GM19023 (cell line): ENCODE measurements at regions not wholly inside any gene's neighbourhood (a gene's known extent, or its start where the extent isn't known, plus 50 kb on each side); places are given as distances from the start of the nearest gene placed in this dataset.
"Not testable (repeated sequence)": the region's sequence is repeated elsewhere in the genome, so short reads cannot be mapped to it uniquely, and the experiment has no call there.

Source experiments
- ATAC-seq: cut with Tn5 transposase; IDR thresholded peaks from one replicate; pipeline ENCODE4 v1.9.1; 2021; ENCODE audit warnings: mild to moderate bottlenecking, moderate library complexity; ENCODE audit not compliant: unreplicated experiment

DNA sequence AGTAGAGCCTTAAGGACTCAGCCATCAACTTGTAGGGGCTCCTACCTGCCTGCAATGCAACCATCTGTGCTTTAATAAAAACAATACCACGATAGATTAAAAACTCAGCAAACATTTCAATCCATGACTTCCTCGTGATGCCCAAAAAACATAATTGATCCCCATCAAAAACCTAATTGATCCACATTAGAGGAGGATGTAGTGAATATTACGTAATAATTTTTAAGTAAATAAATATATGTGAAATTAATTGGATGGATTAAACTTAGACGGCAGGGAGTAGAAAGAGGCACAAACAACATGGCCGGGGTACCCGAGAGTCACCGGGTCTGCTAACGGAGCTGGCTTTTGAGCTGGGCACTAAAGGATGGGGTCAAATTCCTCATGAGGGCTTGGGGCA lies 87.3 kb downstream of the ARL4C start:
- ATAC-seq, result no peak

GRCh38 chr2:234406085-234406484 lies 90.8 kb downstream of the ARL4C start:
- no peak for ATAC-seq

DNA sequence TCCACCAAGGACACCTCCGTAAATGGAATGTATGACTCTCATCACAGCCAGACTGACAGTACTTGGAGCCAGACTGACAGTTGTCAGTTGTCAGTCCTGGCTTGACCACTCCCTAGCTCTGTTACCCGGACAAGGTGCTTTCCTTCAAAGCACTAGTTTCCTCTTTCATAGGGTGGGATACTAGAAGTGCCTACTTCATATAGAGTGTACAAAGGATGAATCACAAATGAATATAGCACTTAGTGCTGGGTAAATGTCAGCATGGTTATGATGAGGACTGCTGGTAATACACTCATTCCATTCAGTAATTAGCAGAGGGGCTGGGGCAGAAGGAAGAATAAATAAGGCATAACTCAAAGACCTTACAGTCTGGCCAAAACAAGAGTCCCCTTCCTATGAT lies 91.4 kb downstream of the ARL4C start:
- no peak for ATAC-seq

GRCh38 chr2:234404957-234405356 lies 91.9 kb downstream of the ARL4C start:
- ATAC-seq, result no peak

DNA sequence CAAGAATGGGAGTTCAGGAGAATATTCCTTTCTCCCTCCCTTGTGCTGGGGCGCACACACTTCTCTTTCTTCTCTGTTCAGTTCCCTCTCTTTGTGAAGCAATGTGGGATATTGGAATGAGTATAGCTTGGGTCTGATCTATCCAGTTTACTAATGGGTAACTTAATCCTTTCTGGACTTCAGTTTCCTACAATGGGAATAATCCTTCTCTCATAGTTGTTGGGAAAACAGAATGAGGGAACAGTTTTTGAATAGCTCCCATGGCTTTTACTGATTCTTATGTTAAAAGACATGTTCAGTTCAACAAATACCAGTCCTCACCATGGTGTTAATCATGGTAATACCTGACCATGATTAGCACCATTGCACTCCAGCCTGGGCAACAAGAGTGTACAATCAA lies 93.1 kb downstream of the ARL4C start:
- ATAC-seq, result no peak

- no peak for ATAC-seq
These were observed 93.8 kb downstream of the ARL4C start for GRCh38 chr2:234403074-234403473.

DNA sequence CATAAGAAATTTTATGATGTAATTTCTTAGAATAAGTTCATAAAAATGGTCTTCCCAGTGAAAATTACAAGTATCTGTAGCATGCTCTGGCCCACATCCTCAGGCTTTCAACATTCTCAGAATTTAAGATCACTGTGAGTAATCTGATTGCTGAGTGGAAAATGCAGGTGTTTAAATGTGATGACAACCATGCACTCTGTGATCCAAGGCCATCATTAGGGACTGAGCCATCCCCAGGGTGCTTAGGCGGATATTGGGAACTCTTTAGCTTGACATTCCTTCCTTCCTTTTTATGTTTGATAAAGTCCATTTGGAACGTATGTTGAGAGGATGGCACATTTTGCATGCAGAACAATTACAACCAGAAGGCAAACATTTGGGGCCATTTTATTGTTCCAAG lies 95.5 kb downstream of the ARL4C start:
- no peak for ATAC-seq

DNA sequence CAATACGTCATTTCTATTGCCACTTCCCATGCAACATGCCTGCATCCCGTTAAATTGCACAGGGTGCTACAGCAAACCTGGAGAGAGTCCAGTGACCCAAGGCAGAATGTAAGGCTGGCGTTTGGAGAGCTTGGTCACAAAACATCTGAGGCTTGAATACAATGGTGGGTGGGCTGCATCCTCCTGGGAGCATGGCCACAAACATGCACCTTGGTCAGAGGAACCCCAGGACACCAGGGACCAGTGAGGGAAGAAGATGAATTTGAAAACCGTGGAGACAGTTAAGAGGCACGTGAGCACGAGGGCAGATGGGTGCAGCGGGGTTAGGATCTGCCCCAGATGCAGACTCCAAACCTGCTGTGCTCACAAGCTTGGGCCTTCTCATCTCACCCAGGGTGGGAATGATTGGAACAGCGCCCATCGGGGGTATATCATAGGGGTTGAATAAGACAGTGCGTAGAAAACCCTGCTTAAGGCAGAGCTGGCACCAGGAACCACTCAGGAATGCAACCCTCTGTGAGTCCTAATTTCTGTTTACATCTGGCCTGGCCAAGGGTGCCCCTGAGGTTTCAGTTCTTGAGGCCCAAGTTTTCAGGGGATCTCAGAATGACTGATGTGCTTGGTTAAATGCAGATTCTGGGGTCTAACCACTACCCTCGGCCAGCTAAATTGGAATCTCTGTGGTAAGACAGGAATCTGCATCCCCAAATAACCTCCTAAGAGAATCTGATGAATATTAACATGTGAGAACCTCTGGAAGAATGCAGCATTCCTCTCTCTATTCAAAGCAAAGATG lies 97.2 kb downstream of the ARL4C start:
- no peak for ATAC-seq

DNA sequence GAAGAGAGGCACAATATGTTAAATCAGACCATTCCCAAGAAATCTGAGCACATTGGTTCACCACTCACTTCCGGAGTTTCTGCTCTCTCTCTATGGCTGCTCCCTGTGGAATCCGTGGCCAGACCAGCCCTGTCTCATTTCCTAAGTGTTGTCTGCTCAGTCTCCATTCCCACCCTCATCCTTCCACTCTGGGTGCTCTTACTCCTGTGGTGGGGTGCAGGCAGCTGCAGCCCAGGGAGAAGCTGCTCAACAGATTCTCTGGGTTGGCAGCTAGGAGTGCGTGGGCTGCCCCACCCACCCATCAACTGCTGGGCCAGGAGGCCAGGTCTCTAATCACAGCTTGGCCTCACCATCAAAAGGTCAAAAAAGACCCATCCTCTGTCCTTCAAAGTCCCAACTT lies 98.3 kb downstream of the ARL4C start:
- no peak for ATAC-seq

DNA sequence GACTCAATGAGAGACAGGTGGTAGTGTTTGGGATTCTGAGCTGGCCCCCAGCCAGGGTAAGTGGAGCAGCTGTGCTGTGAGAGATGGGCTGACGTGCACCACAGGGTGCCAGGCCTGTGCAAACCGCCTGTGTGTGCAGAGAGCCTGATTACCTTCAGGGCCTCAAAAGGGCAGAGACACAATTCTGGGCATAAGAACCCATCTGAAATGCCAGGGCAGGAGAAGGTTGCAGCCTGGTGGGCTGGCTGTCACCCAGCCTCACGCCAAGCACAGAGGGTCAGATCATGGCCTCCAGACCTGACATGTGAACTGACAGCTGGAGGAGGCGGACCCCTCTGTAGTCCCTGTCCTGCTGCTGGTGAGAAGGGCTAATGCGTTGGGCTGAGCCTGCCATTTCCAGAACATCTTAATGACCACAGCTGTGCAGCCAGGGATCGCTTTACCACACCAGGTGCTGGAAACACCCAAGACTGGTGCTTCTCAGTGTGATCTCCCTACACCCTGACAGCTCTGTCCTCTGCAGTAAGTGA lies 100.9 kb downstream of the ARL4C start:
- ATAC-seq, result no peak

GRCh38 chr2:234394450-234394849 lies 102.4 kb downstream of the ARL4C start:
- ATAC-seq, result no peak

GRCh38 chr2:234393354-234393753 lies 103.5 kb downstream of the ARL4C start:
- no peak for ATAC-seq

GRCh38 chr2:234392041-234392615 lies 104.8 kb downstream of the ARL4C start:
- no peak for ATAC-seq

DNA sequence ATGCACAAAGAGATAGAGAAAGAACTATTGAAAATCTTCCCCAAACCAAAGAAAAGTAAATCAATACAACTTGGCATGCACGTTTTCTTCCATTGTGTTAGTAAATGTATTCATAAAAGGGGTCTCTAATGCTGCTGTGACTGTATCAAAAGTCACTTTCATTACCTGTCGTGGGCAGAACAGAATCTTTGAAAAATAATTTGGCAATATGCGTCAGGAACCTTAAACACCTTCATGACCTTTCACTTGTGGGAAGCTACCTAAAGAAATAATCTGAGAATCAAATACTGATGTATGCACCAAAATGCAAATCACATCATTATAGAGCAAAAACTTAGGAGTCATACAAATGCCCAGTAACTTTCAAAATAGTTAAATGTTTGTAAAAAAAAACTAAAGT lies 105.3 kb downstream of the ARL4C start:
- no peak for ATAC-seq

DNA sequence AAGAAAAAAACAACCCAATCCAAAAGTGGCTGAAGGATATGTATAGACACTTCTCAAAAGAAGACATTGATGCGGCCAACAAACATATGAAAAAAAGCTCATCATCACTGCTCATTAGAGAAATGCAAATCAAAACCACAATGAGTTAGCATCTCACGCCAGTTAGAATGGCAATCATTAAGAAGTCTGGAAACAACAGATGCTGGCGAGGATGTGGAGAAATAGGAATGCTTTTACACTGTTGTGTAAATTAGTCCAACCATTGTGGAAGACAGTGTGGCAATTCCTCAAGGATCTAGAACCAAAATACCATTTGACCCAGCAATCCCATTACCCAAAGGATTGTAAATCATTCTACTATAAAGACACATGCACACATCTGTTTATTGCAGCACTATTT lies 107.2 kb downstream of the ARL4C start:
- ATAC-seq, result not testable (repeated sequence)

- ATAC-seq, result no peak
These were observed 108.3 kb downstream of the ARL4C start for GRCh38 chr2:234388591-234388990.

DNA sequence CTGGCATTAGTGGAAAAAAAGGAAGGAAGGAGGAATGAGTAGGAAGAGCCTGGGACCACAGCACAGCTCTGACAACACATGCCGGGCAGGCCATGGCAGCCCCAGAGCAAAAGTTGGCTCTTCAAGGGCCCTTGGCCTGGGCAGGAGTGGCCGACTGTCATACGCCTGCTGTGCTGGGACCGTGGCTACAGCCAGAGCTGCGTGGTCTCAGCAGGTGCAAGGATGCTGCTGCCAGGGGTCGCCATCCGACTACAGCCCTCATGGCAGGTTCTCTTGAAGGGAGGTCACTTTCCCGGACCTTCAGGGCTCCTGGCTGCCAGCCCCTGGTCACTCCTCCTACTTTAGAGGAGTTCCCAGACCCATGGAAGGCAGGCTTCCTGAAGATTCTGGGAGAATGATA lies 109.9 kb downstream of the ARL4C start:
- no peak for ATAC-seq

DNA sequence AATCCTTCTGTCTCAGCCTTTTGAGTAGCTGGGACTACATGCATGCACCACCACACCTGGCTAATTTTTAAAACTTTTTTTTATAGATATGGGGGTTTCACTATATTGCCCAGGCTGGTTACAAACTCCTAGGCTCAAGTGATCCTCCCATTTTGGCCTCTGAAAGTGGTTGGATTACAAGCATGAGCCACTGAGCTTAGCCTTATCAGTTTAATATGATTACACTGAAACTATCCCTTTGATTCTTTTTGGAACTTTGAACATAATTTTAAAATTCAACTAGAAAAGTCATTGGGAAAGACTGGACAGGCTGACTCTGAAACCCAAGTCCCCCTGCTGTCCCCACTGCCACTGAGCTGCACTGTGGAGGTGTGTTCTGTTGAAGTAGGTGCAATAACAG lies 114.8 kb downstream of the ARL4C start:
- no peak for ATAC-seq

- not testable (repeated sequence) for ATAC-seq
These were observed 117.9 kb downstream of the ARL4C start for GRCh38 chr2:234378958-234379357.

DNA sequence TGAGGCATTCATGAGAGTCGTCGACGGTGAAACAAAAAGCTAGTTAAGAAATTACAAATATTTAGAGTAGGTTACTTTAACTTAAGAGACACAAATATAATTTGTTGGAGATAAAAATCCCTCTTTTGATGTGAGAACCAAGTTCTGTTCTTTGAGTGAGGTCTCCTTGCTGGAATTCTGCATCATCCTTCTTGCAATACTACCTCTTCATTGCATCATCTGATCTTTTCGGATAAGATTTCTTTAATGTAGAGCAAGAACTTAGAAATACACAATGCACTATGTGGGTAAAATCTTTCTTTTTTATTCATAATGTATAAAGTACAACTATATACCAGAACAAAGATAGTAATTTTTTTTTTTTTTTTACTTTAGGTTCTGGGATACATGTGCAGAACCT lies 118.4 kb downstream of the ARL4C start:
- no peak for ATAC-seq

DNA sequence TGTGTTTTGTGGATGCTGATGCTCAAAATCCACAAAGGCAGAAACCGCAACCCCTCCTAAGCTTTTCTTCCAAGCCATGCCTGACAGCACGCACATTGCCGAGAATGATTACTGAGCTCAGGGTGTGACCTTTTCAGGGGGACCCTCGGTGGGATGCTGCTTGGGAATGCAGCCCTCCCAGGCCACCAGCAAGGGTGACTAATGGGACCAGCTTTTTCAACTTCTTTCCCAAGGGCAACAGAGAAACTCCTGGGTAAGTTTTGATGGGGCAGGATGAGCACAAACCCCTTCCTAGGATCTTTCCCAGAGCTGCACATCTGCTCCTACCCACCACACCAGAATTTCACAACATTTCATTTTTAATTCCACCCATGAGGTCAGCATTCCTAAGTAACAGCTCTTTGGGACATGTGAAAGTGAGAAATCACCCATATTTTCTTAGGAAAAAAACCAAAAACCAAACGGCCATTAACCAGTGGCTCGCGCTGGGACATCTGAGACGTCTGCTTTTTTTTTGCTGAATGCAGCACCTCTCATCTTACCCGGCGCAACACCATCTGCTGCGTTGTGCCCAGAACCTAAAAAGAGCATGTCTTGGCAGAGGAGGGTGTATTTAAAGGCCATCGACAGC lies 119.0 kb downstream of the ARL4C start:
- no peak for ATAC-seq

DNA sequence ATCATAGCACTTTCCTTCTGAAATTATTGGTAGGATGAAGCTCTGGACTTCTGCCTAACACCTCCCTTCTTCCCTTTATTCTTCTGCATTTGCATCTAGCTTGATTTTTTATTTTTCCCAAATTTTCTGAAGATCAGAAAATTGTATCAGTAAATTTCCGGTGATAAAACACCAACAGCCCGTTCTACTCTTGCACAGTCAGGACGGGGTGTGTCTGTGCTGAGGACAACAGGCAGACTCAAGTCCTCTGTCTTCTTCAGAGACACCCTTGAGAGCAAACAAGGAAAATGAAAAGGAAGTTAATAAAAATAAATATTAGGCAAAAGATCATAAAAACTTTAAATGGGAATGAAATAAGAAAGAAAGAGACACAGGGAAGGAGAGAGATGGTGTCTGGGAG lies 120.7 kb downstream of the ARL4C start:
- no peak for ATAC-seq
